ENCODE measurements at regions not wholly inside any gene's neighbourhood (a gene's known extent, or its start where the extent isn't known, plus 50 kb on each side); places are given as distances from the start of the nearest gene placed in this dataset.
"Not testable (repeated sequence)": the region's sequence is repeated elsewhere in the genome, so short reads cannot be mapped to it uniquely, and the experiment has no call there.

- no peaks in the 10 kb centered on the region for H3K27me3 ChIP-seq
- no peak overlapping the region for H3K4me3 ChIP-seq
- no peaks in the 10 kb centered on the region for H3K9me3 ChIP-seq
- WGBS, 2 donors, result 58 to 61% methylated on average over 1 of the region's 1 CpG
- DNase-seq, result no peak
- ATAC-seq (ENCODE audit: low FRiP score in 2 of 2), result no peak
- H3K27ac ChIP-seq, result no peak overlapping the region
- no peaks in the 10 kb centered on the region for H3K4me1 ChIP-seq
- TF ChIP-seq, protein P1, sequence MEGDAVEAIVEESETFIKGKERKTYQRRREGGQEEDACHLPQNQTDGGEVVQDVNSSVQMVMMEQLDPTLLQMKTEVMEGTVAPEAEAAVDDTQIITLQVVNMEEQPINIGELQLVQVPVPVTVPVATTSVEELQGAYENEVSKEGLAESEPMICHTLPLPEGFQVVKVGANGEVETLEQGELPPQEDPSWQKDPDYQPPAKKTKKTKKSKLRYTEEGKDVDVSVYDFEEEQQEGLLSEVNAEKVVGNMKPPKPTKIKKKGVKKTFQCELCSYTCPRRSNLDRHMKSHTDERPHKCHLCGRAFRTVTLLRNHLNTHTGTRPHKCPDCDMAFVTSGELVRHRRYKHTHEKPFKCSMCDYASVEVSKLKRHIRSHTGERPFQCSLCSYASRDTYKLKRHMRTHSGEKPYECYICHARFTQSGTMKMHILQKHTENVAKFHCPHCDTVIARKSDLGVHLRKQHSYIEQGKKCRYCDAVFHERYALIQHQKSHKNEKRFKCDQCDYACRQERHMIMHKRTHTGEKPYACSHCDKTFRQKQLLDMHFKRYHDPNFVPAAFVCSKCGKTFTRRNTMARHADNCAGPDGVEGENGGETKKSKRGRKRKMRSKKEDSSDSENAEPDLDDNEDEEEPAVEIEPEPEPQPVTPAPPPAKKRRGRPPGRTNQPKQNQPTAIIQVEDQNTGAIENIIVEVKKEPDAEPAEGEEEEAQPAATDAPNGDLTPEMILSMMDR (IDR thresholded peaks at IDR 0.05), result no peak
- TF ChIP-seq POLR2A (IDR thresholded peaks at IDR 0.05) (no peak), POLR2AphosphoS5 (IDR thresholded peaks at IDR 0.05) (no peak), EP300 (IDR thresholded peaks at IDR 0.05) (no peak)
- H3K36me3 ChIP-seq, result no peaks in the 10 kb centered on the region
Measured at GRCh38 chr5:104569621-104570020, 1007.0 kb upstream of the NUDT12 start.

DNA sequence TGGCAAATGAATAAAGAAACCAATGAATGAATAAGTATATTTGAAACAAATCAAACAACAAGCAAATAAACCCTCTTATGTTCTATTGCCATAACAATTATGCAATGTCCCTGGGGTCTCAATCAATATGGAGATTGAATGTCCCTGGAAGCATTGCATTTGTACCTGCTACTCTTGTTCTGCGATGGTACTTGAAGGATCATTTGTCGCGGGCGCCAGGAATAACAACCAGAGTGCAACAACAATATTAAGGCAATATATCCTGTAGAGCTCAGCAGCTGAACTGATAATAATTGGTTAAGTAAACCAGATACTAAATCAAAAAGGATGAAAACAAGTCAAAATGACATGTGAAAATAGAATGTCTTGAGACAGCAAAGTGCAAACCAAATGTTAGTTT lies 1001.9 kb upstream of the NUDT12 start:
- no peaks in the 10 kb centered on the region for H3K4me1 ChIP-seq
- 95% methylated on average over 4 of the region's 4 CpGs for WGBS, 2 donors
- no peak for TF ChIP-seq POLR2A (IDR thresholded peaks at IDR 0.05)
- TF ChIP-seq POLR2AphosphoS5 (IDR thresholded peaks at IDR 0.05), result no peak
- TF ChIP-seq, protein P1 (IDR thresholded peaks at IDR 0.05), result no peak
- no peak for TF ChIP-seq EP300 (IDR thresholded peaks at IDR 0.05)

DNA sequence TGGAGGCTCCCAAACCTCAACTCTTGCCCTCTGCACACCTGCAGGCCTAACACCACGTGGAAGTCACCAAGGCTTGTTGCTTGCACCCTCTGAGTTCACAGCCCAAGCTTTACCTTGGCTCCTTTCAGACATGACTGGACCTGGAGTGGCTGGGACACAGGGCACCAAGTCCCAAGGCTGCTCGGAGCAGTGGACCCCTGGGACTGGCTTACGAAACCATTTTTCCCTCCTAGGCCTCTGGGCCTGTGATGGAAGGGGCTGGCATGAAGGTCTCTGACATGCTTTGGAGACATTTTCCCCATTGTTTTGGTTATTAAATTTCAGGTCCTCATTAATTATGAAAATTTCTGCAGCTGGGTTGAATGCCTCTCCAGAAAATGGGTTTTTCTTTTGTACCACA lies 994.4 kb upstream of the NUDT12 start:
- TF ChIP-seq POLR2AphosphoS5 (IDR thresholded peaks at IDR 0.05), result no peak
- TF ChIP-seq, protein P1 (IDR thresholded peaks at IDR 0.05), result no peak
- no peaks in the 10 kb centered on the region for H3K36me3 ChIP-seq
- WGBS, 2 donors, result 71 to 81% methylated on average over 3 of the region's 3 CpGs
- no peak for DNase-seq
- no peaks in the 10 kb centered on the region for H3K27me3 ChIP-seq
- no peak overlapping the region for H3K27ac ChIP-seq
- no peak overlapping the region for H3K4me3 ChIP-seq
- no peaks in the 10 kb centered on the region for H3K4me1 ChIP-seq
- peaks cover 0 to 4% (median 0%) of the 10 kb centered on the region in 4 donors for H3K9me3 ChIP-seq
- ATAC-seq (ENCODE audit: low FRiP score in 2 of 2), result no peak

More for the DNA sequence above, 1001.9 kb upstream of the NUDT12 start:
- no peaks in the 10 kb centered on the region for H3K9me3 ChIP-seq
- H3K27me3 ChIP-seq, result no peaks in the 10 kb centered on the region
- no peaks in the 10 kb centered on the region for H3K36me3 ChIP-seq
- no peak overlapping the region for H3K4me3 ChIP-seq
- no peak for ATAC-seq (ENCODE audit: low FRiP score in 2 of 2)
- H3K27ac ChIP-seq, result no peak overlapping the region
- no peak for DNase-seq

DNA sequence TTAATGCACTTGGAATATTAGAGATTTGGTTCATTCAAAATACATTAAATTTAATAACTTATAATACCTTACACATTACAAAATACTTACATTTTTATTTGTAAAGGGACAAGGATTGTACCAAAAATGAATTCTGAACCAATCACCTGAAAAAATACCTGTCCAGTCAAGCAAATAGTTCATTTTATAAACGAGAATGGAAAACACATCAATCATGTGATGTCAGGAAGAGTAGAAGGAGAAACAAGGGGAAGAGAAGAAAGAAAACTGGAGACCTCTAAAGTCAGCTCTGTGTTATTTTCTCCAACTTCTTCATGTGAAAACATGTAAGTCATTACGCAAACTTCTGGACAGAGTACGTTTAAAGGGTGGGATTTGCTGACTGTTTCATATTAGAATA lies 989.0 kb upstream of the NUDT12 start:
- Histone ChIP-seq H3K9me3 (peaks cover 0 to 4% (median 0%) of the 10 kb centered on the region in 4 donors), H3K27ac (no peak overlapping the region), H3K36me3 (no peaks in the 10 kb centered on the region), H3K4me1 (no peaks in the 10 kb centered on the region), H3K4me3 (no peak overlapping the region), H3K27me3 (no peaks in the 10 kb centered on the region)
- DNase-seq, result no peak
- ATAC-seq (ENCODE audit: low FRiP score in 2 of 2), result no peak
- TF ChIP-seq POLR2A (IDR thresholded peaks at IDR 0.05) (no peak), POLR2AphosphoS5 (IDR thresholded peaks at IDR 0.05) (no peak), EP300 (IDR thresholded peaks at IDR 0.05) (no peak)
- TF ChIP-seq, protein P1 (IDR thresholded peaks at IDR 0.05), result no peak
- WGBS, 2 donors, result 55 to 65% methylated on average over 3 of the region's 3 CpGs

DNA sequence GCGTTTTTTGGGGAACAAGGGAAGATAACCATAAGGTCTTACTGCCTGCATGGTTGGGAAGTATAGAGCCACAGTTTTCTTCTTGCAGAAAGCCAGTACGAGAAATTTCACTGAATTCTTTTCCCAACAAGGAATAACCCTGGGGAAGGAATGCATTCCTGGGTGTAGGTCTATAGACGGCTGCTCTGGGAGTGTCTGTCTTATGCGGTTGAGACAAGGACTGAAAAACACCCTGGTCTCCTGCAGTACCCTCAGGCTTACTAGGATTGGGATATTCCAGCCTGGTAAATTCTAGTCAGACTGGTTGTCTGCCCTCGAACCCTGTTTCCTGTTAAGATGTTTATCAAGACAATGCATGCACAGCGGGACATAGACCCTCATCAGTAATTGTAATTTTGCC lies 984.3 kb upstream of the NUDT12 start:
- not testable (repeated sequence) for H3K4me1 ChIP-seq; H3K27ac ChIP-seq; ATAC-seq (ENCODE audit: low FRiP score in 2 of 2); H3K9me3 ChIP-seq; DNase-seq; H3K4me3 ChIP-seq; H3K27me3 ChIP-seq; H3K36me3 ChIP-seq
- WGBS, 2 donors, result 86 to 94% methylated on average over 6 of the region's 6 CpGs
